HepG2 (cell line): ENCODE measurements at regions not wholly inside any gene's neighbourhood (a gene's known extent, or its start where the extent isn't known, plus 50 kb on each side); places are given as distances from the start of the nearest gene placed in this dataset.

Experiments
- ATAC-seq: fragments of 200-7000 bp; cut with Tn5 transposase; 3 replicates; pipeline ENCODE4 v1.9.1; 2020; ENCODE audit warnings: mild to moderate bottlenecking, moderate library complexity
- BruUV-seq: library from RNA; stranded (reverse); fragments of 400-500 nt; replicated peaks from 2 replicates; lab custom pipeline; 2021; lab: Mats Ljungman, UMichigan
- CTCF ChIA-PET: fragments of 300-600 bp; formaldehyde crosslinking; extraction: SDS; loops from one replicate; lab custom pipeline; 2021; ENCODE audit warnings: low total read pairs, inconsistent platforms, low intra/inter-chr PET ratio; lab: Yijun Ruan, JAX
- POLR2A ChIA-PET: fragments of 350-600 bp; sonication (Branson Sonifier 250); formaldehyde crosslinking; loops from one replicate; lab custom pipeline; 2020; ENCODE audit warnings: antibody characterized with exemption, inconsistent platforms; lab: Yijun Ruan, JAX
- DNase-seq: peaks from one replicate; pipeline ENCODE4 v3.0.0-alpha.2; 2015; ENCODE audit warnings: low spot score
- FAIRE-seq: peaks from 3 replicates; lab custom pipeline; 2011; peaks lifted over from hg19 to GRCh38; lab: Jason Lieb, UNC
- H2AFZ ChIP-seq: one replicate; pipeline ENCODE4 v1.6.1; 2011; ENCODE audit warnings: low read length, inconsistent platforms
- H3K27ac ChIP-seq: fragments of 300-600 bp; 3 replicates; pipeline ENCODE4 v1.8.0; 2011; ENCODE audit warnings: mixed run types, mild to moderate bottlenecking, mixed read lengths, low read length, inconsistent platforms; ENCODE audit not compliant: insufficient read depth; ENCODE audit errors: extremely low read length
- H3K27me3 ChIP-seq, 2 experiments: fragments of 200-600 bp in 1 of 2; 2 replicates in 1 of 2; 3 replicates in 1 of 2; pipeline versions ENCODE4 v1.6.0 to v1.8.0; 2011; ENCODE audit warnings: low read length in 2 of 2, mild to moderate bottlenecking in 2 of 2, moderate library complexity in 2 of 2, inconsistent platforms in 1 of 2; ENCODE audit not compliant: insufficient read depth in 2 of 2, control insufficient read depth in 1 of 2
- H3K36me3 ChIP-seq, 2 experiments: fragments of 200-600 bp in 1 of 2; replicated peaks in 1 of 2; 2 replicates in 1 of 2; 3 replicates in 1 of 2; pipeline versions ENCODE4 v1.5.1 to v1.8.0; 2011; ENCODE audit warnings: low read length in 2 of 2, inconsistent platforms in 1 of 2; ENCODE audit not compliant: insufficient read depth in 2 of 2, control insufficient read depth in 1 of 2
- H3K4me1 ChIP-seq: 2 replicates; pipeline ENCODE4 v1.5.1; 2012; ENCODE audit warnings: low read length, inconsistent platforms; ENCODE audit not compliant: insufficient read depth
- H3K4me2 ChIP-seq: 2 replicates; pipeline ENCODE4 v1.6.0; 2011; ENCODE audit warnings: low read depth, low read length, inconsistent platforms
- H3K4me3 ChIP-seq, 3 experiments: fragments of 200-600 bp in 1 of 3; sonication (generic), shearing (Covaris generic) in 1 of 3; replicated peaks in 1 of 3; 2 replicates each; pipeline ENCODE4 v1.5.1; 2011 to 2016; ENCODE audit warnings: low read length in 3 of 3, inconsistent platforms in 2 of 3, low read depth in 2 of 3, mild to moderate bottlenecking in 2 of 3, control low read depth in 1 of 3, mixed read lengths in 1 of 3; ENCODE audit not compliant: insufficient read depth in 1 of 3
- H3K79me2 ChIP-seq: one replicate; pipeline ENCODE4 v1.6.1; 2011; ENCODE audit warnings: low read length, inconsistent platforms; ENCODE audit not compliant: insufficient read depth
- H3K9ac ChIP-seq: 2 replicates; pipeline ENCODE4 v1.6.0; 2011; ENCODE audit warnings: mild to moderate bottlenecking, low read depth, low read length, inconsistent platforms; ENCODE audit not compliant: insufficient read depth
- H3K9me3 ChIP-seq: 2 replicates; pipeline ENCODE4 v1.5.1; 2012; ENCODE audit warnings: mild to moderate bottlenecking, low read length
- H4K20me1 ChIP-seq: 2 replicates; pipeline ENCODE4 v1.6.0; 2011; ENCODE audit warnings: inconsistent platforms, mild to moderate bottlenecking, low read length, moderate library complexity; ENCODE audit not compliant: insufficient read depth
- AKNA ChIP-seq: sonication (generic); formaldehyde crosslinking; IDR thresholded peaks from 2 replicates; pipeline ENCODE4 v1.4.0; 2020; ENCODE audit warnings: missing genetic modification reagents, borderline replicate concordance
- ARNT ChIP-seq: fragments of 450-650 bp; IDR thresholded peaks from 2 replicates; pipeline ENCODE4 v1.6.1; 2017
- ARNTL ChIP-seq: sonication (generic); formaldehyde crosslinking; IDR thresholded peaks from 2 replicates; pipeline ENCODE4 v1.4.0; 2020; ENCODE audit warnings: mild to moderate bottlenecking, missing genetic modification reagents
- ATF1 ChIP-seq: IDR thresholded peaks from 2 replicates; pipeline ENCODE4 v1.6.1; 2016; ENCODE audit warnings: mild to moderate bottlenecking, control low read depth
- GATAD1 ChIP-seq: IDR thresholded peaks from 2 replicates; pipeline ENCODE4 v1.6.1; 2016; ENCODE audit warnings: missing genetic modification reagents, missing compliant biosample characterization
- HINFP ChIP-seq: sonication (generic); formaldehyde crosslinking; IDR thresholded peaks from 2 replicates; pipeline ENCODE4 v1.4.0; 2020; ENCODE audit warnings: low read depth, mild to moderate bottlenecking, missing genetic modification reagents
- JARID2 ChIP-seq: sonication (generic); formaldehyde crosslinking; IDR thresholded peaks from 2 replicates; pipeline ENCODE4 v1.8.1; 2023; ENCODE audit warnings: missing genetic modification reagents, inconsistent platforms; ENCODE audit not compliant: insufficient replicate concordance
- ZFP36L1 ChIP-seq: sonication (generic); formaldehyde crosslinking; IDR thresholded peaks from 2 replicates; pipeline ENCODE4 v1.8.0; 2022; ENCODE audit warnings: mild to moderate bottlenecking, missing genetic modification reagents, moderate library complexity
- ZNF337 ChIP-seq: sonication (generic); formaldehyde crosslinking; IDR thresholded peaks from 2 replicates; pipeline ENCODE4 v1.5.1; 2020; ENCODE audit warnings: missing genetic modification reagents, low read depth, mild to moderate bottlenecking, borderline replicate concordance
- ZSCAN31 ChIP-seq: sonication (generic); formaldehyde crosslinking; IDR thresholded peaks from 2 replicates; pipeline ENCODE4 v1.5.0; 2020; ENCODE audit warnings: low read depth, mild to moderate bottlenecking, missing genetic modification reagents
- WGBS: methylation state at CpG from one replicate; pipeline ENCODE4 v1.1.6; 2017; ENCODE audit warnings: low lambda C conversion rate; 5-methylcytosine and 5-hydroxymethylcytosine counted together
- in situ Hi-C: cut with HindIII; loops from 2 replicates; pipeline ENCODE4 v1.10.0; 2017; ENCODE audit warnings: low pct_unique_long_range_greater_than_20kb; ENCODE audit not compliant: extremely low pct_ligation_motif_present
- intact Hi-C: fragments of 100-400 bp; cut with micrococcal nuclease; formaldehyde crosslinking; loops from one replicate; pipeline ENCODE4 v1.10.0; 2022; ENCODE audit not compliant: unreplicated experiment
- TF ChIP-seq, protein P1 (sequence below): sonication (generic); formaldehyde crosslinking; IDR thresholded peaks from 2 replicates; pipeline ENCODE4 v1.4.0; 2020; ENCODE audit warnings: missing genetic modification reagents, mild to moderate bottlenecking, borderline replicate concordance
- TF ChIP-seq, protein P2 (sequence below): sonication (generic); formaldehyde crosslinking; IDR thresholded peaks from 2 replicates; pipeline ENCODE4 v1.8.0; 2022; ENCODE audit warnings: mild to moderate bottlenecking, missing genetic modification reagents, moderate library complexity
- TF ChIP-seq, protein P3 (sequence below): sonication (generic); formaldehyde crosslinking; IDR thresholded peaks from 2 replicates; pipeline ENCODE4 v1.4.0; 2020; ENCODE audit warnings: missing genetic modification reagents

GRCh38 chr2:122144884-122145283 lies 389.4 kb downstream of the TSN start:
- no peak overlapping the region for H3K4me3 ChIP-seq
- H3K9ac ChIP-seq: no peak overlapping the region
- no peaks in the 10 kb centered on the region for H3K36me3 ChIP-seq
- DNase-seq (no peak), FAIRE-seq (no peak), ATAC-seq (no peak)
- H3K9me3 ChIP-seq: no peaks in the 10 kb centered on the region
- H3K27me3 ChIP-seq: no peaks in the 10 kb centered on the region
- H3K4me2 ChIP-seq: no peak overlapping the region
- no peak overlapping the region for H2AFZ ChIP-seq
- no peak overlapping the region for H3K27ac ChIP-seq
- BruUV-seq: no TSS peak
- H3K79me2 ChIP-seq: no peaks in the 10 kb centered on the region
- H4K20me1 ChIP-seq: no peaks in the 10 kb centered on the region
- H3K4me1 ChIP-seq: no peaks in the 10 kb centered on the region
- WGBS: 23% methylated on average over 3 of the region's 3 CpGs
- no peak for TF ChIP-seq ZFP36L1 (CRISPR knock-in tag)
- no peak for TF ChIP-seq ARNT
- no peak for TF ChIP-seq ARNTL
- TF ChIP-seq HINFP: no peak
- TF ChIP-seq, protein P1, sequence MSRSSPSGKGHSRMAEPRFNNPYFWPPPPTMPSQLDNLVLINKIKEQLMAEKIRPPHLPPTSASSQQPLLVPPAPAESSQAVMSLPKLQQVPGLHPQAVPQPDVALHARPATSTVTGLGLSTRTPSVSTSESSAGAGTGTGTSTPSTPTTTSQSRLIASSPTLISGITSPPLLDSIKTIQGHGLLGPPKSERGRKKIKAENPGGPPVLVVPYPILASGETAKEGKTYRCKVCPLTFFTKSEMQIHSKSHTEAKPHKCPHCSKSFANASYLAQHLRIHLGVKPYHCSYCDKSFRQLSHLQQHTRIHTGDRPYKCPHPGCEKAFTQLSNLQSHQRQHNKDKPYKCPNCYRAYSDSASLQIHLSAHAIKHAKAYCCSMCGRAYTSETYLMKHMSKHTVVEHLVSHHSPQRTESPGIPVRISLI (CRISPR knock-in tag): no peak
- no peak for TF ChIP-seq ZSCAN31 (CRISPR knock-in tag)
- TF ChIP-seq, protein P2, sequence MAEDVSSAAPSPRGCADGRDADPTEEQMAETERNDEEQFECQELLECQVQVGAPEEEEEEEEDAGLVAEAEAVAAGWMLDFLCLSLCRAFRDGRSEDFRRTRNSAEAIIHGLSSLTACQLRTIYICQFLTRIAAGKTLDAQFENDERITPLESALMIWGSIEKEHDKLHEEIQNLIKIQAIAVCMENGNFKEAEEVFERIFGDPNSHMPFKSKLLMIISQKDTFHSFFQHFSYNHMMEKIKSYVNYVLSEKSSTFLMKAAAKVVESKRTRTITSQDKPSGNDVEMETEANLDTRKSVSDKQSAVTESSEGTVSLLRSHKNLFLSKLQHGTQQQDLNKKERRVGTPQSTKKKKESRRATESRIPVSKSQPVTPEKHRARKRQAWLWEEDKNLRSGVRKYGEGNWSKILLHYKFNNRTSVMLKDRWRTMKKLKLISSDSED: no peak
- no peak for TF ChIP-seq GATAD1 (CRISPR knock-in tag)
- TF ChIP-seq, protein P3, sequence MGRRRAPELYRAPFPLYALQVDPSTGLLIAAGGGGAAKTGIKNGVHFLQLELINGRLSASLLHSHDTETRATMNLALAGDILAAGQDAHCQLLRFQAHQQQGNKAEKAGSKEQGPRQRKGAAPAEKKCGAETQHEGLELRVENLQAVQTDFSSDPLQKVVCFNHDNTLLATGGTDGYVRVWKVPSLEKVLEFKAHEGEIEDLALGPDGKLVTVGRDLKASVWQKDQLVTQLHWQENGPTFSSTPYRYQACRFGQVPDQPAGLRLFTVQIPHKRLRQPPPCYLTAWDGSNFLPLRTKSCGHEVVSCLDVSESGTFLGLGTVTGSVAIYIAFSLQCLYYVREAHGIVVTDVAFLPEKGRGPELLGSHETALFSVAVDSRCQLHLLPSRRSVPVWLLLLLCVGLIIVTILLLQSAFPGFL (CRISPR knock-in tag): no peak
- no peak for TF ChIP-seq ATF1 (CRISPR knock-in tag)
- TF ChIP-seq ZNF337 (CRISPR knock-in tag): no peak
- no peak for TF ChIP-seq AKNA (CRISPR knock-in tag)
- TF ChIP-seq JARID2 (CRISPR knock-in tag): no peak
- in situ Hi-C loops (no loop called here), intact Hi-C loops (no loop called here)
- ChIA-PET POLR2A (no interaction called here), CTCF (no interaction called here)
